ENCODE measurements at regions not wholly inside any gene's neighbourhood (a gene's known extent, or its start where the extent isn't known, plus 50 kb on each side); places are given as distances from the start of the nearest gene placed in this dataset.

DNA sequence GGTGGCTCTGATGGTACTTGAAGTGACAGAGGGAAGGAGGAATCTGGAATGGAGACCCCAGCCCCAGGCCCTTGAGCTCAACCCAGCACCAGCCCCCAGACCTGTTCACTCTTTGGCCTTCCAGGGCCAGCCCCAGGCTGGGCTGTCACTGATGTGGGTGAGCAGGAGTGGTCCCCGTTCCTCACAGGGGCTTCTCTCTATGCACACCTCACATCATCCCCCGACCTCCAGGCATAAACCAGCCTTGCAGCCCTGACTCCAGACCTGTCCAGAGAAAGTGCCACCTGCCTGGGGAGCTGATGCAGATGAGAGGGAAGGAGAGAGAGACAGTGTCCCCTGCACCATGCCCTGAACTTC lies 182.6 kb upstream of the SDK2 start:
- no peaks in the 10 kb centered on the region for H4K20me1 ChIP-seq (ENCODE audit: insufficient read depth, low read length)
- H3F3A ChIP-seq (ENCODE audit: insufficient read depth, low read length), result no peaks in the 10 kb centered on the region
- no peak overlapping the region for H3K4me3 ChIP-seq (ENCODE audit: low read depth, low read length, poor library complexity, severe bottlenecking)
- H3K4me1 ChIP-seq (ENCODE audit: insufficient read depth, low read length, severe bottlenecking), result no peaks in the 10 kb centered on the region
- H3K9ac ChIP-seq (ENCODE audit: low read length), result no peak overlapping the region
- no peaks in the 10 kb centered on the region for H3K9me2 ChIP-seq (ENCODE audit: low read depth, low read length)
- H2AFZ ChIP-seq (ENCODE audit: low read length), result no peak overlapping the region
- no peaks in the 10 kb centered on the region for H3K9me3 ChIP-seq (ENCODE audit: low read length)
- no peak overlapping the region for H3K4me2 ChIP-seq (ENCODE audit: low read length)
- H3K27me3 ChIP-seq (ENCODE audit: insufficient read depth, low read length), result no peaks in the 10 kb centered on the region
- H3K27ac ChIP-seq (ENCODE audit: low read depth, low read length, poor library complexity, severe bottlenecking), result no peak overlapping the region
- TF ChIP-seq, protein P1, sequence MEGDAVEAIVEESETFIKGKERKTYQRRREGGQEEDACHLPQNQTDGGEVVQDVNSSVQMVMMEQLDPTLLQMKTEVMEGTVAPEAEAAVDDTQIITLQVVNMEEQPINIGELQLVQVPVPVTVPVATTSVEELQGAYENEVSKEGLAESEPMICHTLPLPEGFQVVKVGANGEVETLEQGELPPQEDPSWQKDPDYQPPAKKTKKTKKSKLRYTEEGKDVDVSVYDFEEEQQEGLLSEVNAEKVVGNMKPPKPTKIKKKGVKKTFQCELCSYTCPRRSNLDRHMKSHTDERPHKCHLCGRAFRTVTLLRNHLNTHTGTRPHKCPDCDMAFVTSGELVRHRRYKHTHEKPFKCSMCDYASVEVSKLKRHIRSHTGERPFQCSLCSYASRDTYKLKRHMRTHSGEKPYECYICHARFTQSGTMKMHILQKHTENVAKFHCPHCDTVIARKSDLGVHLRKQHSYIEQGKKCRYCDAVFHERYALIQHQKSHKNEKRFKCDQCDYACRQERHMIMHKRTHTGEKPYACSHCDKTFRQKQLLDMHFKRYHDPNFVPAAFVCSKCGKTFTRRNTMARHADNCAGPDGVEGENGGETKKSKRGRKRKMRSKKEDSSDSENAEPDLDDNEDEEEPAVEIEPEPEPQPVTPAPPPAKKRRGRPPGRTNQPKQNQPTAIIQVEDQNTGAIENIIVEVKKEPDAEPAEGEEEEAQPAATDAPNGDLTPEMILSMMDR (IDR thresholded peaks at IDR 0.05; ENCODE audit: low read length), result no peak
- no peak for TF ChIP-seq EZH2 (IDR thresholded peaks at IDR 0.05; ENCODE audit: borderline replicate concordance, low read length)
- H3K36me3 ChIP-seq (ENCODE audit: insufficient read depth, low read length), result no peaks in the 10 kb centered on the region
- H3K79me2 ChIP-seq (ENCODE audit: insufficient read depth, low read length), result no peaks in the 10 kb centered on the region

DNA sequence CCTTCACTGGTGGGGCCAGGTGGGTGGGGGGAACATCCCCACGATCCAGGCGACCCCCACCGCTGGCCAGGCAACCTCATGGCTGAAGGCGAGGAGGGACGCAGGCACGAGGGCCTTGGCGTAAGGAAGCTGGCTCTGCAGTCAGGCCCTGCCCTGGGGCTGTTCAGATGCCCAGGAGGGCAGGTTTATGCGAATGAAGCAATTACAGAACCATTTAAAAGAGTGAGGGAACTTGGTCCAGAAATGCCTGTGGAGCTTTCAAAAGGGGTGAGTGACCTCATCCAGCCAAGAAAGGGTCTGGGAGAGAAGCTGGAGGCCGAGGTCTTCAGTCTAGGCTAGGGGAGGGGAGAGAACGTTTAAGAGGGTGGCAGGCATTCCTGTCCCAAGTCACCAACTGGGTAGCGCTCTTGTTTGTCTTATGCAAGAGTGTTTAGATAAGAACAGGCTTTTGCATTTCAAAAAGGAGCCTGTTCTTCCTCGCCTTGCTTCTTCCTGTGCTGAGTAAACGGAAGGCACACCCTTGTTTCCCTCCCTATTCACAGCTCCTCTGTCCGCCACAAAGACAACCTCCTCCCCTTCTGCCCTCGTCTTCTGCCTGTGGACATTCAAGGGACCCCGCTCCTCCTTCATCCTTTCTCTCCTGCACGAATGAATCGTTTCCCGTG lies 183.5 kb upstream of the SDK2 start:
- Histone ChIP-seq H4K20me1 (ENCODE audit: insufficient read depth, low read length) (no peaks in the 10 kb centered on the region), H3K4me1 (ENCODE audit: insufficient read depth, low read length, severe bottlenecking) (no peaks in the 10 kb centered on the region), H3K4me2 (ENCODE audit: low read length) (no peak overlapping the region), H3K27ac (ENCODE audit: low read depth, low read length, poor library complexity, severe bottlenecking) (no peak overlapping the region), H3K79me2 (ENCODE audit: insufficient read depth, low read length) (no peaks in the 10 kb centered on the region), H3F3A (ENCODE audit: insufficient read depth, low read length) (no peaks in the 10 kb centered on the region), H3K27me3 (ENCODE audit: insufficient read depth, low read length) (no peaks in the 10 kb centered on the region), H3K4me3 (ENCODE audit: low read depth, low read length, poor library complexity, severe bottlenecking) (no peak overlapping the region), H3K9me3 (ENCODE audit: low read length) (no peaks in the 10 kb centered on the region), H3K9ac (ENCODE audit: low read length) (no peak overlapping the region), H2AFZ (ENCODE audit: low read length) (no peak overlapping the region), H3K9me2 (ENCODE audit: low read depth, low read length) (no peaks in the 10 kb centered on the region), H3K36me3 (ENCODE audit: insufficient read depth, low read length) (no peaks in the 10 kb centered on the region)
- TF ChIP-seq, protein P1 (IDR thresholded peaks at IDR 0.05; ENCODE audit: low read length), result no peak
- TF ChIP-seq EZH2 (IDR thresholded peaks at IDR 0.05; ENCODE audit: borderline replicate concordance, low read length), result no peak

GRCh38 chr17:73829676-73830280 lies 185.5 kb upstream of the SDK2 start:
- H3K4me1 ChIP-seq (ENCODE audit: insufficient read depth, low read length, severe bottlenecking), result no peaks in the 10 kb centered on the region
- H2AFZ ChIP-seq (ENCODE audit: low read length), result no peak overlapping the region
- H3F3A ChIP-seq (ENCODE audit: insufficient read depth, low read length), result no peaks in the 10 kb centered on the region
- H3K4me3 ChIP-seq (ENCODE audit: low read depth, low read length, poor library complexity, severe bottlenecking), result no peak overlapping the region
- no peaks in the 10 kb centered on the region for H3K36me3 ChIP-seq (ENCODE audit: insufficient read depth, low read length)
- no peaks in the 10 kb centered on the region for H4K20me1 ChIP-seq (ENCODE audit: insufficient read depth, low read length)
- no peak overlapping the region for H3K4me2 ChIP-seq (ENCODE audit: low read length)
- H3K27me3 ChIP-seq (ENCODE audit: insufficient read depth, low read length), result no peaks in the 10 kb centered on the region
- H3K79me2 ChIP-seq (ENCODE audit: insufficient read depth, low read length), result no peaks in the 10 kb centered on the region
- no peak overlapping the region for H3K27ac ChIP-seq (ENCODE audit: low read depth, low read length, poor library complexity, severe bottlenecking)
- no peak overlapping the region for H3K9ac ChIP-seq (ENCODE audit: low read length)
- H3K9me2 ChIP-seq (ENCODE audit: low read depth, low read length), result no peaks in the 10 kb centered on the region
- H3K9me3 ChIP-seq (ENCODE audit: low read length), result no peaks in the 10 kb centered on the region
- TF ChIP-seq EZH2 (IDR thresholded peaks at IDR 0.05; ENCODE audit: borderline replicate concordance, low read length), result no peak
- TF ChIP-seq, protein P1 (IDR thresholded peaks at IDR 0.05; ENCODE audit: low read length), result no peak

All from OCI-LY1 (cell line).